GM21825 (cell line): ENCODE measurements at regions not wholly inside any gene's neighbourhood (a gene's known extent, or its start where the extent isn't known, plus 50 kb on each side); places are given as distances from the start of the nearest gene placed in this dataset.
"Not testable (repeated sequence)": the region's sequence is repeated elsewhere in the genome, so short reads cannot be mapped to it uniquely, and the experiment has no call there.

Experiments used
- ATAC-seq: cut with Tn5 transposase; IDR thresholded peaks from one replicate; pipeline ENCODE4 v1.9.1; 2021; ENCODE audit warnings: mild to moderate bottlenecking, moderate library complexity; ENCODE audit not compliant: unreplicated experiment

DNA sequence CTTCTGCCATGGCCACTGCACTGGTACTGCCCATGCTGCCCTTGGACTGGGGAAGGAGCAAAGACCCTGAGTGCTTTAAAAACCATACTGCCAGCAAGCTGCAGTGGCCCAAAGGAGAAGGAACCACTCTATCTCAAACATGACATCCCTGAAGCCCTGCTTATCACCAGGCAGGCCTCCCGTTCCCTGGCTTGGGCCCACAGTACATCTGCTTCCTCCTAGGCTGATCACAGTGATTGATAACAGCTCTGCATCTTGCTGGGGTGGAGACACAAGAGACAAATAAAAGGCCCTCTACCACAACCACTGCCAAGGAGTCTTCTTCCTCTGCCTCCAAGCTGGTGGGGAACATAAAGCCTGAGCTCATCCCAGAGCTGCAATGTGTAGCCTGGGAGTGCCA lies 567.5 kb downstream of the TRHDE start:
- no peak for ATAC-seq

DNA sequence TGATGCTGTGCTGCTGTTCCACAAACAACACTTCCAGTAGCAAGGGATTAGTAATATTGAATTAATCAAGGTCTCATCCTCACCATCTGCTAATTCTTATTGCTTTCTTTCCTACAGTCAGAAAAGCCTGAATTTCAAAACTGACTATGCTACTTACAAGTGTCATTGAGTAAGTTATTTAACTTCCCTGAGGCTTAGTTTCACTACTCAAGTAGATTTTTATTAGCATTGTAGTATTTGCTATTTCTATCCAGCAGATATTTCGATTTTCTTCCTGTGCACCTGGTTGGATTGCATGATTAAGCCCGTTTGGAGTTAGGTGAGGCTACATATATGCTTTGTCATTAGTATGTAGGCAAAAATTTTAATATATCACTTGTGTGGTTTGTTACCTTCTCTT lies 591.5 kb downstream of the TRHDE start:
- no peak for ATAC-seq

- no peak for ATAC-seq
These were observed 593.8 kb downstream of the TRHDE start for GRCh38 chr12:72865921-72866320.

- no peak for ATAC-seq
These were observed 596.9 kb downstream of the TRHDE start for GRCh38 chr12:72869024-72869423.

GRCh38 chr12:72872238-72872887 lies 600.2 kb downstream of the TRHDE start:
- ATAC-seq, result no peak

DNA sequence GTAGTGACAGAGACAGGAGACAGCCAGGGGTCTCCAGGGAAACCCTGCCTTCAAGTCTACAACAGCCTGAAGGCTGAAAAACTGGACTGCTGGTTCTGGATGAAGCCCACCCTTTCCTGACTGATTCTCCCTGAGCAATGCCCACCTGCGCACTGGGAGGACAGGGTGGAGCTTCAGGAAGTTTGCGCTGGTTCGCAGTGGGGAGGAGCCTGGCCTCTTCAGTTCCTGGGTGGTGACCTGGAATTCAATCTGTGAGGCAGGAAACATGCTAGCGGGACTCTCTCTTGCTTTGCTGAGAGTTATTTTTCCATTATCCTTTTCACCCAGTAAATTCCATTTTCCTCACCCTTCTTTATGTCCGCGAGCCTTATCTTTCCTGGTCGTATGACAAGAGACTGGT lies 600.8 kb downstream of the TRHDE start:
- ATAC-seq, result no peak

DNA sequence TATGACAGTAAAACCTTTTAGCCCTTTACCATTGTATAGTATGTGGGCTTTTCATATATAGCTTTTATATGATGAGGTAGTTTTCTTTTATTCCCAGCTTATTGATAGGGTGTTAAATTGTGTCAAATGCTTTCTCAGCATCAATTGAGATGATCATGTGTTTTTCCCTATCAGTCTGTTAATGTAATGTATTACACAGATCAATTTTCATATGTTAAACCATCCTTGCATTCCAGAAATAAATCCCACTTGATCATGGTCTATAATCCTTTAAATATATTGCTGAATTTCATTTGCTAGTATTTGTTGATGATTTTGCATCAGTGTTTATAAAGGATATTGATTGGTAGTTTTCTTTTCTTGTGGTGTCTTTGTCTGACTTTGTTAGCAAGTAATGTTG lies 603.9 kb downstream of the TRHDE start:
- no peak for ATAC-seq

- no peak for ATAC-seq
These were observed 616.5 kb downstream of the TRHDE start for GRCh38 chr12:72888693-72889092.

DNA sequence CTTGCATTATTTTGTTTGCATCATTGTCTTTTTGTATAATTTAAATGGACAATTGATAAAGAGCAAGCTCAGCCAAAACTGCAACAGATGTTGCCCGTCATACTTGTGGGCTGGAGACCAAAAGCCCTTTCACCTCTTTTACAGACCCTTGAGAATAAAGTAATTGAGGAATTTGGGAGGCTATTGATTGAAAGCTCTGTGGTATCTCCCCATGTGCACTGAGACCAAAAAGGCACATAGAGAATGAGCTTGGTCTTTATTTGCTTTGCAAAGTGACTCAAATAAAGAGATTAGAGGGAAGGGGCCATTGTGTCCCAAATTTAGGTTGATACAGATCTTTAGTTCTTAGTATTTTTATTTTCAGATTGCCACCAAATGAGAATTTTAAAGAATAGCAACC lies 617.6 kb downstream of the TRHDE start:
- ATAC-seq, result no peak

DNA sequence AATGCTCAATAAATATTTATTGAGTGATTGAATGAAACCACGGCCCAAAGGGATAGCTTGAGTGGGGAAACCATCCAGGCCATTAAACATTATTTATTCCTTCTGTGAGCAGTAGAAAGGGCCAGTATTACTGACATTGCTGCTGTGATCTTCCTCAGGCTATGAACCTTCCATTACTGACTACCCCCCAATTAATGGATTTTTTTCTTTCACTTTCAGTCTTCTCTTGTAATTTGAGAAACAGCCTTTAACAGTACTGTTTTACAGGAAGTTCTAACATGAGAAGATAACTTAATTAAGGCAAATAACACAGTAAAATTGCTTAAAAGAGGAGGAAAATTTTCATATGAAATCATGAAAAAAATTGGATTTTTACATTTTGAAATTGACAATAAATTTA lies 629.5 kb downstream of the TRHDE start:
- no peak for ATAC-seq

GRCh38 chr12:72925716-72926115 lies 653.5 kb downstream of the TRHDE start:
- no peak for ATAC-seq

DNA sequence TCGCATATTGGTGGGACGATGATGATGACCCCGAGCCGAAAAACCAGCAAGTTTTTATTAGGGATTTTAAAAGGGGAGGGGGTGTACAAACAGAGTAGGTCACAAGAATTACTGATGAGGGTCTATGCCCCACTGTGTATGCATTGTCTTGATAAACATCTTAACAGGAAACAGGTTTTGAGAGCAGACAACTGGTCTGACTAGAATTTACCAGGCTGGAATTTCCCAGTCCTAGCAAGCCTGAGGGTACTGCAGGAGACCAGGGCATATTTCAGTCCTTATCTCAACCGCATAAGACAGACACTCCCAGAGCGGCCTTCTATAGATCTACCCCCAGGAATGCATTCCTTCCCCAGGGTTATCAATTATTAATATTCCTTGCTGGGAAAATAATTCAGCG lies 659.7 kb downstream of the TRHDE start:
- ATAC-seq, result not testable (repeated sequence)

DNA sequence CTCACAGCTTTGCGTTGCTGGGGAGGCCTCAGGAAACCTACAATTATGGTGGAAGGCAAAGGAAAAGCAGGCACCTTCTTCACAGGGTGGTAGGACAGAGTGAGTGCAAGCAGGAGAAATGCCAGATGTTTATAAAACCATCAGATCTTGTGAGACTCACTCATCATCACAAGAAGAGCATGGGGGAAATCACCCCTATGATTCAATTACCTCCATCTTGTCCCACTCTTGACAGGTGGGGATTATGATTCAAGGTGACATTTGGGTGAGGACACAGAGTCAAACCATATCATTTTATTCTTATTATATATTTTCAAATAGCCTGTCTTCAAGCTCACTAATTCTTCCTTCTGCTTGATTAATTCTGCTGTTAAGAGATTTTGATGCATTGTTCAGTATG lies 665.3 kb downstream of the TRHDE start:
- no peak for ATAC-seq

GRCh38 chr12:72957454-72957853 lies 685.3 kb downstream of the TRHDE start:
- ATAC-seq, result no peak

DNA sequence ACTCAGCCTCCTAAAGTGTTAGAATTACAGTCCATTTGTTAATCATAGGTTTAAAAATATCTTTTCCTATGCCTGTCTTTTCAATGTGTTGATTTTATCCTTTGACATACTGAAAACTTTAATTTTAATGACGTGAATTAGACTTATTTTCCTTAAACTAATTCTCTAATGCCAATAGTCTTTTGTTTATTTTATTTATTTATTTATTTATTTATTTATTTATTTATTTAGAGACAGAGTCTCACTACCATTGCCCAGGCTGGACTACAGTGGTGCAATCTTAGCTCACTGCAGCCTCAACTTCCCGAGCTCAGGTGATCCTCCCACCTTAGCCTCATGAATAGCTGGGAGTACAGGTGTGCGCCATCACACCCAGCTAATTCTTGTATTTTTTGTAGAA lies 694.5 kb downstream of the TRHDE start:
- ATAC-seq, result no peak

- no peak for ATAC-seq
These were observed 702.9 kb downstream of the TRHDE start for GRCh38 chr12:72974954-72975555.

- ATAC-seq, result no peak
These were observed 706.8 kb downstream of the TRHDE start for GRCh38 chr12:72978999-72979398.

DNA sequence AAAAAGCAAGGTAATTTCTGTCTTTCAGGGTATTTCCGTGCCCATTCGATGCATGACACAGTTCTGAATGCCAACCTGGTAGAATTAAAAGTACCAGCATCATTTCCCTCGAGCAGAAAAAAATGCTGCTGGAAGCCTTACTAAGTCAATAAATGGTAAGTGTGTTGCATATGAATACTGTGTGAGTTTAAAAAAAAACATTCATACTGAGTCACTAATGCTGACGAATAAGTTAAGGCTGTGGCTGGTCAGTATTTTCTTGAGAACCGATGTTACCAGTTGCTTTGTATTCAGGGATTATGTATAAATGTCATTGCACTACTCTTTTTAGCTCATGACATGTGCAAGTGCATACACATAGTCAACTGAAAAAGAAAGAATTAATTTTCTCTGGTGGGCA lies 710.2 kb downstream of the TRHDE start:
- no peak for ATAC-seq

DNA sequence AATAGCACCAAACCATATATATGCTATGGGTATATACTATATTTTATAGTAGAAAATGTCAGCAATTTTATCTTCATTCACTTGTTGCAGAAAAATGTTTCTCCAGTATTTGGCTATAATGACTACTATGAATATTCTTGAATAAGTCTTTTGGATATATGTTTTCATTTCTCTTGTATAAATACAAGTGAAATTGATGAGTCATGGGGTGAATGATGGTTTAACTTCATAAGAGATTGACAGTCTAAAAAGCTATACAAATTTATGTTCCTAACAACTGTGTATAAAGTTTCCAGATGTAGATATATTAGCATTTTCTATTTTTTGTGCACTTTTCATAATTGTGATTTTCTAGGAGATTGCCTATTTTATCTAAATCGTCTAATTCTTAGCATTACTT lies 714.8 kb downstream of the TRHDE start:
- ATAC-seq, result no peak

DNA sequence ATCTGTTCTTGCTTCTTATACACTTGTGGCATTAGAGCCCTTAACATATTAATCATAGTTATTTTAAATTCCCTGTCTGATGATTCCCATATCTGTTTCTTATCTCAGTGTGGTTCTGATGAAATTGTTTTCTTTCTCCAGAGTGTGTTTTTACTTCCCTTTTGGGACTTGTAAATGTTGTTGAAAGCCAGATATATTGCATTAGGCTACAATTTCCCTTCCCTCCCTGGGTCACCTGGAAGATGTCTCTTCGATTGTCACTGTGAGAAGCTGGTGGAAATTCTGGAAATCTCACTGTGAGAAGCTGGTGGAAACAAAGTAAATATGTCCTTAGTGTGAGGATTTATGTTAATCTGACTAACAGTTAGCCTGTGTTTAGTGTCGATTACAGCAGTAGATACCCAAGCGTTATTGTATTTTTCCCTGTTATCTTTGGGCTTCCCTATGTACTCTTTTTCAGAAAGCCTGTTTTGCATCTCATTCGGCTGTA lies 717.3 kb downstream of the TRHDE start:
- ATAC-seq, result no peak

- ATAC-seq, result not testable (repeated sequence)
These were observed 722.9 kb downstream of the TRHDE start for GRCh38 chr12:72995029-72995428.

DNA sequence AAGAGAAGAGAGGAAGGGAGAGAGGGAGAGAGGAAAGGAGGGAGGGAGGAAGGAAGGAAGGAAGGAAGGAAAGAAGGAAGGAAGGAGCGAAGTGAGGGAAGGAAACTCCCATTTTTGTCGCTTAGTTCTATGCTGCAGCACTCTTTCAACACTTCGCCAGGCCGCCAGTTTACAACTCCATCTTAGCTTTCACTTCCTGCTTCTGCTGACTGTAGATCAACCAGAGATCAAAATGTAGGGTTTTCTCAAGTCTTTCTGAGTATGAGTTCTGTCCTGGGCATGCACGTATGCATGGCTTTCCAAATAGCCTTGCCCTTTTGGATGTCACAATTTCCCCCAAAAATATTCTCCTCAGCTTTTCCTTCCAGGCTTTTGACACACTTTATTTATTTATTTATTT lies 723.4 kb downstream of the TRHDE start:
- no peak for ATAC-seq

DNA sequence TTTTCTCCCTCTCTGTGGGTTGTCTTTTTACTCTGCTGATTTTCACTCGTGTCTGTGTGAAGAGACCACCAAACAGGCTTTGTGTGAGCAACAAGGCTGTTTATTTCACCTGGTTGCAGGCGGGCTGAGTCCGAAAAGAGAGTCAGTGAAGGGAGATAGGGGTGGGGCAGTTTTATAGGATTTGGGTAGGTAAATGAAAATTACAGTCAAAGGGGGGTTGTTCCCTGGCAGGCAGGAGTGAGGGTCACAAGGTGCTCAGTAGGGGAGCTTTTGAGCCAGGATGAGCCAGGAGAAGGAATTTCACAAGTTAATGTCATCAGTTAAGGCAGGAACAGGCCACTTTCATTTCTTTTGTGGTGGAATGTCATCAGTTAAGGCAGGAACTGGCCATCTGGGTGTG lies 729.6 kb downstream of the TRHDE start:
- not testable (repeated sequence) for ATAC-seq
